ENCODE measurements at regions not wholly inside any gene's neighbourhood (a gene's known extent, or its start where the extent isn't known, plus 50 kb on each side); places are given as distances from the start of the nearest gene placed in this dataset.

GRCh38 chr12:58419905-58420304 is 478.5 kb downstream of the ATP23 start:
- WGBS = 57% methylated on average over 1 of the region's 1 CpG
- Histone ChIP-seq H3K4me1 (ENCODE audit: control insufficient read depth in 4 of 4, insufficient read depth in 4 of 4, low read length in 3 of 4) (no peaks in the 10 kb centered on the region), H3K4me3 (ENCODE audit: low read depth in 1 of 3, low read length in 3 of 3) (no peak overlapping the region), H3K27ac (ENCODE audit: low read depth in 1 of 2, low read length in 2 of 2) (no peak overlapping the region), H3K9me3 (ENCODE audit: control insufficient read depth in 4 of 4, low read length in 3 of 4) (peaks cover 0 to 3% (median under 1%) of the 10 kb centered on the region in 4 donors), H3K36me3 (ENCODE audit: control insufficient read depth in 4 of 4, insufficient read depth in 3 of 4, low read depth in 1 of 4, low read length in 3 of 4) (no peaks in the 10 kb centered on the region), H3K9ac (ENCODE audit: low read depth in 1 of 2, low read length in 2 of 2) (no peak overlapping the region), H3K27me3 (ENCODE audit: control insufficient read depth in 4 of 4, insufficient read depth in 4 of 4, low read length in 3 of 4) (peaks cover 0 to 6% (median 0%) of the 10 kb centered on the region in 4 donors)
- no peak for TF ChIP-seq HNF4A (conservative IDR thresholded peaks at IDR 0.05)
- no peak for TF ChIP-seq RAD21 (IDR thresholded peaks at IDR 0.05)
- no peak for TF ChIP-seq CTCF (IDR thresholded peaks at IDR 0.05; ENCODE audit: low read depth, low read length, missing input control)
- TF ChIP-seq YY1 (IDR thresholded peaks at IDR 0.05) = no peak
- no peak for TF ChIP-seq ATF3 (IDR thresholded peaks at IDR 0.05)
- no peak for TF ChIP-seq NR2F2 (IDR thresholded peaks at IDR 0.05)
- no peak for TF ChIP-seq FOXA1 (IDR thresholded peaks at IDR 0.05)
- TF ChIP-seq EGR1 (IDR thresholded peaks at IDR 0.05; ENCODE audit: low read depth in 2 of 2) = no peak
- no peak for TF ChIP-seq SP1 (IDR thresholded peaks at IDR 0.05)
- no peak for TF ChIP-seq MAX (IDR thresholded peaks at IDR 0.05)
- TF ChIP-seq, protein P1, sequence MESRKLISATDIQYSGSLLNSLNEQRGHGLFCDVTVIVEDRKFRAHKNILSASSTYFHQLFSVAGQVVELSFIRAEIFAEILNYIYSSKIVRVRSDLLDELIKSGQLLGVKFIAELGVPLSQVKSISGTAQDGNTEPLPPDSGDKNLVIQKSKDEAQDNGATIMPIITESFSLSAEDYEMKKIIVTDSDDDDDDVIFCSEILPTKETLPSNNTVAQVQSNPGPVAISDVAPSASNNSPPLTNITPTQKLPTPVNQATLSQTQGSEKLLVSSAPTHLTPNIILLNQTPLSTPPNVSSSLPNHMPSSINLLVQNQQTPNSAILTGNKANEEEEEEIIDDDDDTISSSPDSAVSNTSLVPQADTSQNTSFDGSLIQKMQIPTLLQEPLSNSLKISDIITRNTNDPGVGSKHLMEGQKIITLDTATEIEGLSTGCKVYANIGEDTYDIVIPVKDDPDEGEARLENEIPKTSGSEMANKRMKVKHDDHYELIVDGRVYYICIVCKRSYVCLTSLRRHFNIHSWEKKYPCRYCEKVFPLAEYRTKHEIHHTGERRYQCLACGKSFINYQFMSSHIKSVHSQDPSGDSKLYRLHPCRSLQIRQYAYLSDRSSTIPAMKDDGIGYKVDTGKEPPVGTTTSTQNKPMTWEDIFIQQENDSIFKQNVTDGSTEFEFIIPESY (IDR thresholded peaks at IDR 0.05) = no peak
- no peak for TF ChIP-seq HNF4G (IDR thresholded peaks at IDR 0.05)
- no peak for DNase-seq (ENCODE audit: low spot score)

DNA sequence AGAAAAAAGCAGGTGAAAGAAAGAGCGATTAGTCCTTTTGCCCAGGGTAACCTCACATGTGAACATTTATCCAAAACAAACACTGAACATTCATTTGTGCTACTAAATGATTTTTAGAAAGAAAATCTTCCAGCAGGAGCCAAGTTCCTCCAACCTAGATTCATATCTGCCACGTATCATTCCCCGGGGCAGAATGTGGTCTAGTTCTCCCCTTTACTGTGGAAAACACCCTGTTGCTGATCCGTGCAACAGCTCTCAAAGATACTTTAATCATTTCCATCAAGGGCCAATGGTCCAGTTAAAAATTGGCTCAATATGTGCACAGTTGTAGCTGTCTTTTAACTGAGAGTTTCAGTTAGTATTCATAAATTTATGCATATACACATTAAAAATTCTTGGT is 479.1 kb downstream of the ATP23 start:
- peaks cover 0 to 6% (median 0%) of the 10 kb centered on the region in 4 donors for H3K27me3 ChIP-seq (ENCODE audit: control insufficient read depth in 4 of 4, insufficient read depth in 4 of 4, low read length in 3 of 4)
- no peaks in the 10 kb centered on the region for H3K4me1 ChIP-seq (ENCODE audit: control insufficient read depth in 4 of 4, insufficient read depth in 4 of 4, low read length in 3 of 4)
- no peak overlapping the region for H3K9ac ChIP-seq (ENCODE audit: low read depth in 1 of 2, low read length in 2 of 2)
- no peak overlapping the region for H3K27ac ChIP-seq (ENCODE audit: low read depth in 1 of 2, low read length in 2 of 2)
- no peaks in the 10 kb centered on the region for H3K36me3 ChIP-seq (ENCODE audit: control insufficient read depth in 4 of 4, insufficient read depth in 3 of 4, low read depth in 1 of 4, low read length in 3 of 4)
- WGBS = 70% methylated on average over 4 of the region's 4 CpGs
- H3K4me3 ChIP-seq (ENCODE audit: low read depth in 1 of 3, low read length in 3 of 3) = no peak overlapping the region
- no peak for DNase-seq (ENCODE audit: low spot score)
- peaks cover 0 to 3% (median under 1%) of the 10 kb centered on the region in 4 donors for H3K9me3 ChIP-seq (ENCODE audit: control insufficient read depth in 4 of 4, low read length in 3 of 4)
- TF ChIP-seq RXRA (IDR thresholded peaks at IDR 0.05) (no peak), HNF4A (conservative IDR thresholded peaks at IDR 0.05) (no peak), SP1 (IDR thresholded peaks at IDR 0.05) (no peak), JUND (IDR thresholded peaks at IDR 0.05) (no peak), RAD21 (IDR thresholded peaks at IDR 0.05) (no peak), NR2F2 (IDR thresholded peaks at IDR 0.05) (no peak), CTCF (IDR thresholded peaks at IDR 0.05; ENCODE audit: low read depth, low read length, missing input control) (no peak), FOXA2 (IDR thresholded peaks at IDR 0.05) (no peak), TAF1 (conservative IDR thresholded peaks at IDR 0.05) (no peak), HNF4G (IDR thresholded peaks at IDR 0.05) (no peak), MAX (IDR thresholded peaks at IDR 0.05) (no peak)
- TF ChIP-seq, protein P1 (IDR thresholded peaks at IDR 0.05) = no peak

All from liver (tissue), 8 donors.